HG03135 (cell line): ENCODE measurements at regions not wholly inside any gene's neighbourhood (a gene's known extent, or its start where the extent isn't known, plus 50 kb on each side); places are given as distances from the start of the nearest gene placed in this dataset.

ENCODE experiments used
- ATAC-seq: cut with Tn5 transposase; IDR thresholded peaks from one replicate; pipeline ENCODE4 v1.9.1; 2021; ENCODE audit warnings: mild to moderate bottlenecking, moderate library complexity; ENCODE audit not compliant: unreplicated experiment

DNA sequence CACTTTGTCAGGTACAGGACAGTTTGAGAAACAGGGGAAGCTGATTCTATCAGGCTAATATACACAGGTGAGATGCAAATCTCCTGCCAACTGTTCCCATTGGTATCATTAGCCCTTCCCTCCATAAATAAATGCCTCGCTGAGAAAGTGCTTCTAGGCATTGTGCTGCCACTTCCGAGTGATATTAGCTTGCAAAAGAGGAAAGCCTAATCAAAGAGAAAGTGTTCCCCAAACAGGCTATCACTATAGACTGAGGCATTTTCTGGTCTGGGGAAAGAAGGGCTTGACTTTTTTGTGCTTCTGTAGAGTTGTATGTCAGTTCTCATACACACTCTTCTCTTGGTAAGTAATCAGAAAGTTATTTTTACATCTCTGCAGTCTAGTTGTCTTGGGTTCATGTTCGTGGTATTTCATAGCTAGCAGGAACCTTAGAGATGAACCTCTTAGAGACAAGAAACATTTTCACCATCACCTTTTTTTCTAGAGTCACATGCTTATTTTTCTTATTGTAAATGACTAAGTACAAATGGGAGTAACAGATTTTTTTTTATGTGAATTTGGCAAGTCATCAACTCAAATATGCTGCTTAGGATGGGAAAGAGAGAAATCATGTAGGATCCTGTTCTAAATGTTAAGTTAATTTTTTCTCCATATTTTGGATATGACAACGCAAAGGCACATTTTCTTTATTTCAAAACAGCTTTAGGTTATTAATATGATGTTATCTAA, 1009.8 kb downstream of the ADGRL3 start:
- ATAC-seq: no peak

GRCh38 chr4:62208921-62209320, 1008.8 kb downstream of the ADGRL3 start:
- ATAC-seq: no peak

DNA sequence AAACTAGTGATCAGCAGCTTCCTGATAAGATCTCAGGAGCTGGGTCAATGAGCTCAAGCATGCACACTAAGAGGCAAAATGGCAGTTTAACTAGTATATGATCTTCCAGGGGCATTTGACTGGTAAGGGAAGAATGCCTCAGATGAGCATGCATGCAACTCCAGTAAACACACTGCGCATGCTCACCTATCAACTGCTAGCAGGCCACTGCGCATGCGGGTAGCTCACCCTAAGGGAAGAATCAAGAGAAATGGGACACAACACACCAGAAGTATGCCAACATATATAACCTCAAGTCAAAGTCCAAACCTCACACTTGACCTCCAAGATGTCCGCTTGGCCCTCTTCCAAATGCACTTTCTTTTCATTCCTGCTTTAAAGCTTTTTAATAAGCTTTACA, 1004.0 kb downstream of the ADGRL3 start:
- ATAC-seq: no peak

- ATAC-seq: no peak
Observed at GRCh38 chr4:62199291-62199810, 999.2 kb downstream of the ADGRL3 start.

- no peak for ATAC-seq
Observed at GRCh38 chr4:62196338-62196737, 996.2 kb downstream of the ADGRL3 start.

- ATAC-seq: no peak
Observed at GRCh38 chr4:62194342-62194741, 994.2 kb downstream of the ADGRL3 start.

- ATAC-seq: no peak
Observed at GRCh38 chr4:62193761-62194160, 993.6 kb downstream of the ADGRL3 start.

GRCh38 chr4:62191451-62192240, 991.5 kb downstream of the ADGRL3 start:
- no peak for ATAC-seq

GRCh38 chr4:62170235-62170634, 970.1 kb downstream of the ADGRL3 start:
- ATAC-seq: no peak

DNA sequence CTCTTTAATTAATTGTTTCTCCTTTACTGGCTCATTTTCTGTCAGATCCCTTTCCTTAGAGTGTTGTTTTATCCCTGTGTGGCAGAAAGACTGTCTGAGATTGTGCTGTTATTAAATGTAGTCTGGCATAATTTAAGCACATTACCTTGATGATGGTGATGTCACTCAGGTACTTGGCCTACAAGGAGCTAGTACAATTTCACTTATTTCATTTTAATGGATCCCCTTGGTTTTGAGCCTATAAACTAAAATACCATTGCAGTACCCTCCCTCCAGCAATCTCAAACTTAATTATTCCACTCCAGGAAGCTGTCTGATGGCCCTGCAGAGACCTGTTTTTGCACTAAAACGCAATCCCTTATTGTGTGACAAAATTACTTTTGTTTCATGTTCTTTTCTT, 968.6 kb downstream of the ADGRL3 start:
- no peak for ATAC-seq

DNA sequence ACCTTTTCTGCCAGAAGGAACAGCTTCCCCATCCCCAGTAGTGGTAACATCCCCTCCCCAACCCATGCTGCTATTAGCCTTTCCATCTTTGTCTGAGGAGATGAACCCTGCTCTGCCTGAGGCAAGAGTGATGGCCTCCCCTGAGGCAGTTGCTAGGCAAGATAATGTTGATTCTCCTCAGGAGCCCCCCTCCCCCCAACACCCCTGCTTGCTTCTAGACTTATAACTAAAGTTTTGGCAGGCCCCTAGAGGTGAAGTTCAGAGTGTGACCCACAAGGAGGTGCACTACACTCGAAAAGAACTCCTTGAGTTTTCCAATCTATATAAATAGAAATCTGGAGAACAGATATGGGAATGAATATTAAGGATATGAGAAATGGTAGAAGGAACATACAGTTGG, 962.5 kb downstream of the ADGRL3 start:
- ATAC-seq: no peak

DNA sequence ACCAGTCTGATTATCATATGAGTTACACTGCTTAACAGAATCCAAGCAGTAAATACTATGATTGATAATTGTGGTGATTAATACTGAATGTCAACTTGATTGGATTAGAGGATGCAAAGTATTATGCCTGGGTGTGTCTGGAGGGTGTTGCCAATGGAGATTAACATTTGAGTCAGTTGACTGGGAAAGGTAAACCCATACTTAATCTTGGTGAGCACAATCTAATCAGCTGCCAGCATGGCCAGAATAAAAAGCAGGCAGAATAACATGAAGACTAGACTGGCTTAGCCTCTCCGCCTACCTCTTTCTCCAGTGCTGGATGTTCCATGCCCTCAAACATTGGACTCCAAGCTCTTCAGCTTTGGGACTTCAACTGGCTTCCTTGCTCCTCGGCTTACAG, 961.3 kb downstream of the ADGRL3 start:
- ATAC-seq: no peak

GRCh38 chr4:62159876-62160275, 959.8 kb downstream of the ADGRL3 start:
- no peak for ATAC-seq

- no peak for ATAC-seq
Observed at GRCh38 chr4:62159306-62159705, 959.2 kb downstream of the ADGRL3 start.

GRCh38 chr4:62156205-62156604, 956.1 kb downstream of the ADGRL3 start:
- ATAC-seq: no peak

DNA sequence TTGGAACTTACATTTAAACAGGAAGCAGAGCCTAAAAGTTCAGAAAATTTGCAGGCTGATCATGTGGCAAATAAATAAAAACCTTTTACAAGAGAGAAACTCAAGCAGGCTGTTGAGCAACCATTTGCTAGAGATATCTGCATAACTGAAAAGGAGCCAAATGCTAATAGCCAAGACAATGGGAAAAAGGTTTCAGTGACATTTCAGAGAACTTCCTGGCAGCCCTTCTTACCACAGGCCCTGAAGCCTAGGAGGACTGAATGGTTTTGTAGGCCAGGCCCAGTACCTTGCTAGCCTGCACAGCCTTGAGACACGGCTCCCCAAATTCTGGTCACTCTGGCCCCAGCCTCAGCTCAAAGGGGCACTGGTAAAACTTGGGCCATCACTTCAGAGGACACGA, 945.1 kb downstream of the ADGRL3 start:
- no peak for ATAC-seq

DNA sequence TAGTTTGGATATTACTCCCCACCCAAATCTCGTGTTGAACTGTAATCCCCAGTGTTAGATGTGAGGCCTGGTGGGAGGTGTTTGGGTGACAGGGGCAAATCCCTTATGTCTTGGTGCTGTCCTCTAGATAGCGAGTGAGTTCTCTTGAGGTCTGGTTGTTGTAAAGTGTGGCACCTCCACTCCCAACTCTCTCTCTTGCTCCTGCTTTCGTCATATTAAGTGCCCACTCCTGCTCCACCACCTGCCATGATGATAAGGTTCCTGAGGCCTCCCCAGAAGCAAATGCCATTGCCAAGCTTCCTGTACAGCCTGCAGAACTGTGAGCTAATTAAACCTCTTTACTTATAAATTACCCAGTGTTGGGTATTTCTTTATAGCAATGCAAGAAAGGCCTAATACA, 944.3 kb downstream of the ADGRL3 start:
- ATAC-seq: no peak

GRCh38 chr4:62135565-62136156, 935.5 kb downstream of the ADGRL3 start:
- ATAC-seq: no peak

DNA sequence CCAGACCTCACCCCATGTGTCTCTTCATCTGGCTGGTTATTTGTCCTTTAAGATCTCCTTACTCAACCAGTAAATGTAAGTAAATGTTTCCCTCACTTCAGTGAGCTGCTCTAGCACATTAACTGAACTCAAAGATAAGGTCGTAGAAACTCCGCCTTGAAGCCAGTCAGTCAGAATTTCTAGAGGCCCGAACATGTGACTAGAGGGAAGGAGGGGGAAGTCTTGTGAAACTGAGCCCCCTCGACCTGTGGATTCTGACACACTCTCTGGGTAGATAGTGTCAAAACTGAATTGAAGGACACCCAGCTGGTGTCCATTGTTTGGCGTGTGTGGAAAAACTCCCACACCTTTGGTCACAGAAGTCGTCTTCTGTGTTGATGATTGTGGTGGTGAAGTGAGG, 933.9 kb downstream of the ADGRL3 start:
- no peak for ATAC-seq

DNA sequence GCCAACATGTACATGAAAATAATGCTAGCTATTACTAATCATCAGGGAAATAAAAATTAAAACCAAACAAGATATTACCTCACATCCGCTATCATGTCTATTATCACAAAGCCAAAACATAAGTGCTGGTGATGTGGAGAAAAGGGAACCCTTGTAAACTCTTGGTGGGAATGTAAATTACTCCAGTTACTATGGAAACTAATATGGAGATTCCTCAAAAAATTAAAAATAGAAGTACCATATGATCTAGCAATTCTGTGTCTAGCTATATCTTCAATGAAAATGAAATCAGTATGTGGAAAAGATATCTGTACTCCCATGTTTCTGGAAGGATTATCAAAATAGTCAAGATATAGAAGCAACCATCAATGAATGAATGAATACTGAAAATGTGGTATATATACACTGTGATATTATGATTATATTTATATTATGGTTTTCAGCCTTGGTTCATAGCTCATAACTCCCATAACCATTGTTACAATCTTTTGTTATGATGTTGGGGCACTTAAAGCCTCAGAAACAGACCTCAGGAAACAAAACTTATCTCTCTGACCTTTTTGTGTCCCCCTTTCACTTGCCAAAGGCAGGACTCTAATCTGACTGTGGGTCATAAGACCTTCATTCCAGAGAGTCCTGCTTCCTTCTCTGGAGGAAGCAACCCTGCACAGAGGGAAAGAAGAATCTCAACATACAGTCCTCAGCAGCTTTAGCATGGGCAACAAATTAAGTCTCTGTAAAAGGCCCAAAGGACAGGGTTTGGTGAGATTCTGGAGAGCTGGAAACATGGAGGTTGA, 933.2 kb downstream of the ADGRL3 start:
- no peak for ATAC-seq

DNA sequence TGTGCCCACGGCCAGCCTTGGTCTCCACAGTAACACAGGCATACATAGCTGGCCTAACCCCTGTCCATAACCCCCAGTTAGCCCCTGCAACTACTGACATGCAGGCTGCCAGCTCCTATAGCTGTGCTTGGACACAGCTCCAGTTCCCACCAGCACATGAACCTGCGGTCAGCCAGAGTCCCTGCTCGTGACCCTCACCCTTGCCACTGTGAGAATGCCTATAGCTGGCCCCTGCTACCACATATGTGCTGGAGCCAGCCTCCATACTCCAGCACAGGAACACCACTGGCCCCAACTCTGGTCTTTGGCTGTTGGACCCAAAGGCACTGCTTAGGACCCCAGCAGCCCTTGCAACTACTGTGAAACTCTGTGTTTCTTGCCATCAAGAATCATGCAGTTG, 930.9 kb downstream of the ADGRL3 start:
- ATAC-seq: no peak
